ENCODE measurements at regions not wholly inside any gene's neighbourhood (a gene's known extent, or its start where the extent isn't known, plus 50 kb on each side); places are given as distances from the start of the nearest gene placed in this dataset.

DNA sequence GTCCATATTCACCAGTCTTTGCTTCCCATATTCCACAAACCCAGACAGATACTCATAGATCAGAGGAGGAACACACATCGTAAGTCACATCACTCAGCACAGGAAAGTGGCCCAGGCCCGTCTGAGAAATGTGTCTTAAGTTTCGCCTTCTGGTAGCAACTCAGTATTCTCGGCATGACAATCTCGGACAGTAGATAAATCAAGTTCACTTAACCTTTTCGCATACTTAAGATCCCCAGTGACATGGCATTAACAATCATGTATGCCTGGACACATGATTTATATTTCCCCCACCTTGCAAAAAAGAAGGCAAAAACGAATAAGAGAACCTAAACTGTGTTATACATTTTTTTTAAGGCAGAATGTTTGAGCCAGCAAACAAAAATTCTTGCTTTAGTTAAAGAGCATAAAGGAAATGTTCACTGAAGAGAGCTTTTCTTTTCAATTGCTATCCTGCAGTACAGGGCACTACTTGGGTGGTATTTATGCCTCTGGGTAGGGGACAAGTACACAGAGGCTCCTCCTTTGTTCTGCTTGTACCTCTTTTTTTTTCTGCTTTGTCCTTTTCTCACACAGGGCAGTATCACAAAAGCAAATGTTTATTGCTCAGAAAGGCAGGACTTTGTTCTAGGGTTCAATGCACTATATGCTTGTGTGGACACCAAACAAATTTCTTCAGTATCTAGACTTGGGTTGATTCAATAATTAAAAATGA is 360.6 kb downstream of the TDRD3 start:
- Histone ChIP-seq H3K27ac (no peak overlapping the region), H3K27me3 (no peaks in the 10 kb centered on the region), H3K9me3 (no peaks in the 10 kb centered on the region), H3K36me3 (no peaks in the 10 kb centered on the region), H3K4me3 (no peak overlapping the region), H3K4me1 (peaks cover 0 to 8% (median 0%) of the 10 kb centered on the region in 12 donors)
- WGBS, 4 donors, result 74 to 82% (median 79%) methylated on average over 7 of the region's 7 CpGs
- ATAC-seq (no peak), DNase-seq (no peak)
- no peak for TF ChIP-seq POLR2A (IDR thresholded peaks at IDR 0.05)
- TF ChIP-seq, protein P1, sequence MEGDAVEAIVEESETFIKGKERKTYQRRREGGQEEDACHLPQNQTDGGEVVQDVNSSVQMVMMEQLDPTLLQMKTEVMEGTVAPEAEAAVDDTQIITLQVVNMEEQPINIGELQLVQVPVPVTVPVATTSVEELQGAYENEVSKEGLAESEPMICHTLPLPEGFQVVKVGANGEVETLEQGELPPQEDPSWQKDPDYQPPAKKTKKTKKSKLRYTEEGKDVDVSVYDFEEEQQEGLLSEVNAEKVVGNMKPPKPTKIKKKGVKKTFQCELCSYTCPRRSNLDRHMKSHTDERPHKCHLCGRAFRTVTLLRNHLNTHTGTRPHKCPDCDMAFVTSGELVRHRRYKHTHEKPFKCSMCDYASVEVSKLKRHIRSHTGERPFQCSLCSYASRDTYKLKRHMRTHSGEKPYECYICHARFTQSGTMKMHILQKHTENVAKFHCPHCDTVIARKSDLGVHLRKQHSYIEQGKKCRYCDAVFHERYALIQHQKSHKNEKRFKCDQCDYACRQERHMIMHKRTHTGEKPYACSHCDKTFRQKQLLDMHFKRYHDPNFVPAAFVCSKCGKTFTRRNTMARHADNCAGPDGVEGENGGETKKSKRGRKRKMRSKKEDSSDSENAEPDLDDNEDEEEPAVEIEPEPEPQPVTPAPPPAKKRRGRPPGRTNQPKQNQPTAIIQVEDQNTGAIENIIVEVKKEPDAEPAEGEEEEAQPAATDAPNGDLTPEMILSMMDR (IDR thresholded peaks at IDR 0.05), result no peak
- intact Hi-C loops (cut with DNase I), result no loop called here

DNA sequence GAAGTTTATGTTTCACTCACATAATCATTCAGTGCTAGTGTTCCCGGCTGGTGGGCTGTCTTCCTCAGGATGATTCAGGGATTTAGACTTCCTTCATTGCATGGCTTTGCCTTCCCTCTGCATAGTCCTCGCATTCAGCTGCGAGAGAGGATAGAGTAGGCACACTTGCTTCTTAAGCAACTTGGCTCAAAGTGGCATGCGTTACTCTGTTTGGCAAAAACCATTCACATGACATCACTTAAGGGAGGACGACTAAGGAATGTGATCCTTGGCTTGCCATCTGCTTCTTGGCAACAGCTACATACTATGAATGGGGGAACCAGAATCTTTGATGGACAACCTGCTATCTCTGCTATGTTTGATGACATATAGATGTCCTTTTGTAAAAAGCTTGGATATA is 359.3 kb downstream of the TDRD3 start:
- Histone ChIP-seq H3K27ac (no peak overlapping the region), H3K27me3 (no peaks in the 10 kb centered on the region), H3K4me1 (peaks cover 0 to 8% (median 0%) of the 10 kb centered on the region in 12 donors), H3K9me3 (no peaks in the 10 kb centered on the region), H3K4me3 (no peak overlapping the region), H3K36me3 (no peaks in the 10 kb centered on the region)
- TF ChIP-seq POLR2A (IDR thresholded peaks at IDR 0.05), result no peak
- TF ChIP-seq, protein P1 (IDR thresholded peaks at IDR 0.05), result no peak
- no peak for DNase-seq
- WGBS, 4 donors, result 31 to 41% (median 37%) methylated on average over 5 of the region's 5 CpGs
- ATAC-seq, result peak in 1 of 4 donors; percentile 24
- intact Hi-C loops (cut with DNase I), result no loop called here

DNA sequence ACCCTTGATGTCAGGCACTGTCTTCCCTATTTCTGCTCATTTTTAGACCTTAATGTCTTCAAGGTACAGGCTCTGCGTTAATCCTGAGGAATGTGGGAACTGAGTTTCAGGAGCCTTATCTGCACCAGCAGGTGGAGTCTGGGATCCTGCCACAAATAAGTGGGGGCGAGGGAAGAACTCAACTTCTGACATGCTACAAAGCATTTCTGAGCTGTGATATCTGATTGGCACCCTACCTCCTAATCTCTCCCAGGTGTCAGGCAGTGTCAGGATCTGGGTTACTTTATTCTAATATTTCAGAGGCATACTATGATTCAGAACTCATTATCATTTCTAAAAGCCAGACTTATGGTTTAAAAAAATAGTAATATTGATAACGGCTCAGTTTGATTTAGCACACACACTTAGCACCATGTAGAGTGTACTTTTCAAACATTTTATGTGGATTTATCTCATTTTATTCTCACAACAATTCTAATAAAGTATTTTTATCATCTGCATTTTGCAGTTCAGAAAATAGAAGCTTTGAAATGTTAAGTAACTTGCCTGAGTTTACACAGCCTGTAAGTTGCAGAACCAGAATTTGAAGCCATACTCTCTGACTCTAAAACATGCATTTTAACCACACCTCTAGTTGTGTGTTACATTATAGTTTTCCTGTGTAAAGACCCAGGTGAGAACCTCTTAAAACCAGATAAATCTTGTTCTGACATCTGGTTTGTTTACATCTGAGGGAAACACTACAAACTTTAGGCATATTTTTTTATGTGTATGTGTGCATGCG is 358.6 kb downstream of the TDRD3 start:
- Histone ChIP-seq H3K4me3 (no peak overlapping the region), H3K27me3 (no peaks in the 10 kb centered on the region), H3K9me3 (no peaks in the 10 kb centered on the region), H3K36me3 (no peaks in the 10 kb centered on the region), H3K27ac (no peak overlapping the region), H3K4me1 (peaks cover 0 to 8% (median 0%) of the 10 kb centered on the region in 12 donors)
- intact Hi-C loops (cut with DNase I), result no loop called here
- WGBS, 4 donors, result 58 to 68% (median 60%) methylated on average over 4 of the region's 4 CpGs
- ATAC-seq, result no peak
- TF ChIP-seq, protein P1 (IDR thresholded peaks at IDR 0.05), result no peak
- TF ChIP-seq POLR2A (IDR thresholded peaks at IDR 0.05), result no peak
- no peak for DNase-seq

Measured in heart left ventricle (tissue), 16 donors.